ENCODE measurements at regions not wholly inside any gene's neighbourhood (a gene's known extent, or its start where the extent isn't known, plus 50 kb on each side); places are given as distances from the start of the nearest gene placed in this dataset.

GRCh38 chr4:62835631-62836030 is 1573.6 kb downstream of the TECRL start:
- no peak overlapping the region for H3K4me2 ChIP-seq (ENCODE audit: low read depth, low read length)
- H4K20me1 ChIP-seq (ENCODE audit: insufficient read depth, low read length) = no peaks in the 10 kb centered on the region
- no peak overlapping the region for H3K18ac ChIP-seq (ENCODE audit: low read depth, low read length)
- no peak overlapping the region for H3K14ac ChIP-seq (replicated peaks; ENCODE audit: low read depth, low read length)
- TF ChIP-seq RAD21 (IDR thresholded peaks at IDR 0.05; ENCODE audit: low read length) (no peak), MAZ (IDR thresholded peaks at IDR 0.05; ENCODE audit: borderline replicate concordance, low read depth, low read length) (no peak), BHLHE40 (IDR thresholded peaks at IDR 0.05; ENCODE audit: low read depth, low read length) (no peak), MAFK (IDR thresholded peaks at IDR 0.05; ENCODE audit: low read depth, low read length) (no peak), ELK1 (IDR thresholded peaks at IDR 0.05; ENCODE audit: borderline replicate concordance, low read depth, low read length) (no peak), CTCF (conservative IDR thresholded peaks at IDR 0.05; ENCODE audit: low read depth, low read length) (no peak), MXI1 (IDR thresholded peaks at IDR 0.05; ENCODE audit: borderline replicate concordance, low read depth, low read length) (no peak), CEBPB (IDR thresholded peaks at IDR 0.05; ENCODE audit: low read depth, low read length) (no peak), POLR2A (IDR thresholded peaks at IDR 0.05; ENCODE audit: low read depth, low read length) (no peak), FOS (IDR thresholded peaks at IDR 0.05; ENCODE audit: low read depth, low read length) (no peak), NFE2L2 (IDR thresholded peaks at IDR 0.05; ENCODE audit: low read depth, low read length) (no peak)
- in situ Hi-C loops (cut with MboI; ENCODE audit: low sequenced_read_pairs) = no loop called here
- H3K9ac ChIP-seq (ENCODE audit: low read depth, low read length) = no peak overlapping the region
- H2AK5ac ChIP-seq (ENCODE audit: low read depth, low read length) = no peak overlapping the region
- no peaks in the 10 kb centered on the region for H3K27me3 ChIP-seq (ENCODE audit: control insufficient read depth, insufficient read depth, low read length)
- no peak overlapping the region for H3K23ac ChIP-seq (ENCODE audit: low read depth, low read length)
- POLR2A ChIA-PET (ENCODE audit: unreplicated experiment) = no interaction called here
- no peak overlapping the region for H4K91ac ChIP-seq (ENCODE audit: insufficient read depth, low read depth, low read length)
- no peak overlapping the region for H2BK120ac ChIP-seq (ENCODE audit: low read depth, low read length)
- no peak overlapping the region for H2AFZ ChIP-seq (replicated peaks; ENCODE audit: low read length, poor library complexity)
- H3K9me3 ChIP-seq (ENCODE audit: control insufficient read depth, insufficient read depth, low read length) = 0 out of 2 replicates have a peak, but pooled peaks cover 1% of the 10 kb centered on the region
- H2BK15ac ChIP-seq (ENCODE audit: low read depth, low read length) = no peak overlapping the region
- intact Hi-C loops (cut with micrococcal nuclease) = no loop called here
- no peak overlapping the region for H3K4ac ChIP-seq (ENCODE audit: low read depth, low read length)
- CTCF ChIA-PET = no interaction called here
- WGBS, 2 experiments (ENCODE audit: extremely low coverage in 2 of 2, insufficient read length in 1 of 2) = no CpG with 5 or more reads among the region's 2 CpGs
- no peak overlapping the region for H4K8ac ChIP-seq (ENCODE audit: low read depth in 2 of 2, low read length in 2 of 2)
- H4K5ac ChIP-seq (ENCODE audit: low read depth, low read length) = no peak overlapping the region
- H3K9me1 ChIP-seq (ENCODE audit: insufficient read depth, low read length) = no peaks in the 10 kb centered on the region
- BruUV-seq (replicated peaks) = no TSS peak
- H2AK9ac ChIP-seq (replicated peaks; ENCODE audit: low read depth, low read length, poor library complexity) = no peak overlapping the region
- ATAC-seq (ENCODE audit: low read depth) (no peak), DNase-seq (no peak)
- no peaks in the 10 kb centered on the region for H3K4me1 ChIP-seq (ENCODE audit: control insufficient read depth, insufficient read depth, low read length)
- no peak overlapping the region for H2BK5ac ChIP-seq (ENCODE audit: low read depth, low read length, poor library complexity, severe bottlenecking)
- no peaks in the 10 kb centered on the region for H3K36me3 ChIP-seq (ENCODE audit: control insufficient read depth, insufficient read depth, low read length)
- H3K4me3 ChIP-seq (ENCODE audit: insufficient read depth, low read depth, low read length) = no peak overlapping the region
- no peak overlapping the region for H2BK20ac ChIP-seq (ENCODE audit: low read depth, low read length)
- dilution Hi-C loops (cut with HindIII; ENCODE audit: low sequenced_read_pairs, unreplicated experiment) = no loop called here
- H3K56ac ChIP-seq (ENCODE audit: extremely low read depth, insufficient read depth, low read length) = no peak overlapping the region
- no peaks in the 10 kb centered on the region for H3K79me1 ChIP-seq (ENCODE audit: low read depth in 1 of 2, low read length in 2 of 2)
- H3K27ac ChIP-seq (ENCODE audit: insufficient read depth, low read length) = no peak overlapping the region

Data from IMR-90 (cell line).